ENCODE measurements at regions not wholly inside any gene's neighbourhood (a gene's known extent, or its start where the extent isn't known, plus 50 kb on each side); places are given as distances from the start of the nearest gene placed in this dataset.

DNA sequence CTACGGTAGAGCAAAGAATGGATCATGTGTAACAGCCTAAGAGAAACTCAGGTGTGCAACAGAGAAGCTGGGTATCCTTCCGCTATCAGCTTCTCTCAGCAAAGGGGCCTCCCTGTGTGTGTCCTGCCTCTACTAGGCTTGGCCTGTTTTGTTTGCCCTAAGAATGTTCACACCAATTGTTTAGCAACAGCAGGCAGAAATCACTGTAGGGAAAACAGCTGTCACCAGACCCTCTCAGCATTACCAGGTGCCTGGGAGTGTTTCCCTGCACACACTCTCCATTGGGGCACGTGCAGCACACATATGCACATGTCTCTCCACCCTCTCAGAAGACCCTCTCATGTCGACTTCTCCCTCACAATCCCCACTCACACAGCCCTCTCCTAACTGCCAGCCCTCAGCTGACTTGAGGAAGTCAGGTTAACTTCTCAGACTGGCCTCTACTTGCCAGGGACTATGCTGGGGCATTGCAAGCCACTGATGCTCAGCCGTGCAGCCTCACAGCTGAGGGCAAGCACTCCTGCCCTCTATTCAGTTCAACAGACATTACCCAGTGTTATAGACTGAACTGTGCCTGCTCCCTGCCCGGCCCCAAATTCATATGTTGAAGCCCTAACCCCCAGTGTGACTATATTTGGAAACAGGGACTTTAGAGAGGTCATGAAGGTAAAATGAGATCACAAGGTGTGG is 97.6 kb downstream of the TRIM29 start:
- Mint-ChIP-seq H3K9me3 (no peaks in the 10 kb centered on the region), H3K4me1 (no peaks in the 10 kb centered on the region), H3K4me3 (no peak overlapping the region), H3K27me3 (ENCODE audit: low read depth in 2 of 2) (peaks cover 21 to 45% of the 10 kb centered on the region in 2 donors), H3K36me3 (no peaks in the 10 kb centered on the region), H3K27ac (no peak overlapping the region)
- 77% methylated on average over 6 of the region's 6 CpGs for WGBS (ENCODE audit: insufficient coverage)
- Histone ChIP-seq H3K9me3 (ENCODE audit: control insufficient read depth, insufficient read depth, low read length) (no peaks in the 10 kb centered on the region), H3K4me3 (ENCODE audit: low read length) (no peak overlapping the region), H3K36me3 (ENCODE audit: control insufficient read depth, insufficient read depth, low read length) (no peaks in the 10 kb centered on the region), H3K27me3 (ENCODE audit: control insufficient read depth, insufficient read depth, low read length) (no peaks in the 10 kb centered on the region), H3K4me1 (ENCODE audit: control insufficient read depth, insufficient read depth, low read length) (no peaks in the 10 kb centered on the region), H3K27ac (ENCODE audit: low read length) (no peak overlapping the region)
- no peak for DNase-seq
- intact Hi-C loops (cut with micrococcal nuclease) = no loop called here
- TF ChIP-seq, protein P1, sequence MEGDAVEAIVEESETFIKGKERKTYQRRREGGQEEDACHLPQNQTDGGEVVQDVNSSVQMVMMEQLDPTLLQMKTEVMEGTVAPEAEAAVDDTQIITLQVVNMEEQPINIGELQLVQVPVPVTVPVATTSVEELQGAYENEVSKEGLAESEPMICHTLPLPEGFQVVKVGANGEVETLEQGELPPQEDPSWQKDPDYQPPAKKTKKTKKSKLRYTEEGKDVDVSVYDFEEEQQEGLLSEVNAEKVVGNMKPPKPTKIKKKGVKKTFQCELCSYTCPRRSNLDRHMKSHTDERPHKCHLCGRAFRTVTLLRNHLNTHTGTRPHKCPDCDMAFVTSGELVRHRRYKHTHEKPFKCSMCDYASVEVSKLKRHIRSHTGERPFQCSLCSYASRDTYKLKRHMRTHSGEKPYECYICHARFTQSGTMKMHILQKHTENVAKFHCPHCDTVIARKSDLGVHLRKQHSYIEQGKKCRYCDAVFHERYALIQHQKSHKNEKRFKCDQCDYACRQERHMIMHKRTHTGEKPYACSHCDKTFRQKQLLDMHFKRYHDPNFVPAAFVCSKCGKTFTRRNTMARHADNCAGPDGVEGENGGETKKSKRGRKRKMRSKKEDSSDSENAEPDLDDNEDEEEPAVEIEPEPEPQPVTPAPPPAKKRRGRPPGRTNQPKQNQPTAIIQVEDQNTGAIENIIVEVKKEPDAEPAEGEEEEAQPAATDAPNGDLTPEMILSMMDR (IDR thresholded peaks at IDR 0.05) = no peak
- ATAC-seq = no peak

DNA sequence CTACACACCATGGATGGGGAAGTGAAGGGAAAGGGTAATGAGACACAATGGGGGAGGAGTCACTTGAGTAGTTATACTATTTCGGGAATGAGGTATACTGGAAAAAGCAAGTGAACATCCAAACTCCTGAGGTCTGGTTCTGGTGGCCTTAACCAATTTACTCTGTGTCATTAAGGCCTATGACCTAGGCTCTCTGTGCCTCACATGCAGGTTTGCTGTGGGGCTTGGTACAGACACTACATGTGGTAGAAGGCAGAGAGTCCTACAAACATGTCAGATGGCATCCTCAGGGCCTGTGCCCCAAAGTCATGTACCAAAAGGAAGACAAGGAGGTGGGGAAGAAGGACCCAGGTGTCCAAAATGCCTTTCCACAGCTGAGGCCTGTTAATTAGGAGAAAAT is 98.9 kb downstream of the TRIM29 start:
- H3K4me1 Mint-ChIP-seq = no peaks in the 10 kb centered on the region
- H3K27me3 Mint-ChIP-seq (ENCODE audit: low read depth in 2 of 2) = peaks cover 14 to 32% of the 10 kb centered on the region in 2 donors
- Histone ChIP-seq H3K36me3 (ENCODE audit: control insufficient read depth, insufficient read depth, low read length) (no peaks in the 10 kb centered on the region), H3K4me1 (ENCODE audit: control insufficient read depth, insufficient read depth, low read length) (no peaks in the 10 kb centered on the region), H3K4me3 (ENCODE audit: low read length) (no peak overlapping the region), H3K9me3 (ENCODE audit: control insufficient read depth, insufficient read depth, low read length) (no peaks in the 10 kb centered on the region), H3K27me3 (ENCODE audit: control insufficient read depth, insufficient read depth, low read length) (no peaks in the 10 kb centered on the region), H3K27ac (ENCODE audit: low read length) (no peak overlapping the region)
- no peaks in the 10 kb centered on the region for H3K9me3 Mint-ChIP-seq
- no peak overlapping the region for H3K27ac Mint-ChIP-seq
- H3K36me3 Mint-ChIP-seq = no peaks in the 10 kb centered on the region
- H3K4me3 Mint-ChIP-seq = no peak overlapping the region
- TF ChIP-seq, protein P1 (IDR thresholded peaks at IDR 0.05) = no peak
- intact Hi-C loops (cut with micrococcal nuclease) = no loop called here
- DNase-seq (no peak), ATAC-seq (no peak)
- 88% methylated on average over 1 of the region's 1 CpG for WGBS (ENCODE audit: insufficient coverage)

DNA sequence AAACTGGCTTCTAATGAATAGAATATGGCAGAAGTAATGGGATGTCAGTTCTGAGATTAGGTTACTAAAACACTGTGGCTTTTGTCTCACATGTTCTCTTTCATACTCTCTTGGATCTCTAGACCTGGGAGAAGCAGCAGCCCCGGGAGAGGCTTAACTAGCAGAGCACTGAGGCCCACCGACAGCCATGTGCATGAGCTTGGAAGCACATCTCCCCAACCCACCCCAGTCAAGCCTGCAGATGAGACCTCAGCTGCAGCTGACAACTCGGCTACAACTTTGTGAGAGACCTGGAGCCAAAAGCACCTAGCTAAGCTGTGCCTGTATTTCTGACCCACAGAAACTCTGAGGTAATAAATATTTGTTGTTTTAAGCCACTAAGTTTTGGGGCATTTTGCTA is 100.8 kb downstream of the TRIM29 start:
- Histone ChIP-seq H3K27me3 (ENCODE audit: control insufficient read depth, insufficient read depth, low read length) (no peaks in the 10 kb centered on the region), H3K4me3 (ENCODE audit: low read length) (no peak overlapping the region), H3K9me3 (ENCODE audit: control insufficient read depth, insufficient read depth, low read length) (no peaks in the 10 kb centered on the region), H3K4me1 (ENCODE audit: control insufficient read depth, insufficient read depth, low read length) (no peaks in the 10 kb centered on the region), H3K27ac (ENCODE audit: low read length) (no peak overlapping the region), H3K36me3 (ENCODE audit: control insufficient read depth, insufficient read depth, low read length) (no peaks in the 10 kb centered on the region)
- no peak for ATAC-seq
- intact Hi-C loops (cut with micrococcal nuclease) = no loop called here
- no peak overlapping the region for H3K4me3 Mint-ChIP-seq
- WGBS (ENCODE audit: insufficient coverage) = 92% methylated on average over 3 of the region's 3 CpGs
- no peak for DNase-seq
- no peak overlapping the region for H3K27ac Mint-ChIP-seq
- H3K4me1 Mint-ChIP-seq = no peaks in the 10 kb centered on the region
- peaks cover 19 to 23% of the 10 kb centered on the region in 2 donors for H3K27me3 Mint-ChIP-seq (ENCODE audit: low read depth in 2 of 2)
- H3K9me3 Mint-ChIP-seq = no peaks in the 10 kb centered on the region
- H3K36me3 Mint-ChIP-seq = no peaks in the 10 kb centered on the region
- TF ChIP-seq, protein P1 (IDR thresholded peaks at IDR 0.05) = no peak

DNA sequence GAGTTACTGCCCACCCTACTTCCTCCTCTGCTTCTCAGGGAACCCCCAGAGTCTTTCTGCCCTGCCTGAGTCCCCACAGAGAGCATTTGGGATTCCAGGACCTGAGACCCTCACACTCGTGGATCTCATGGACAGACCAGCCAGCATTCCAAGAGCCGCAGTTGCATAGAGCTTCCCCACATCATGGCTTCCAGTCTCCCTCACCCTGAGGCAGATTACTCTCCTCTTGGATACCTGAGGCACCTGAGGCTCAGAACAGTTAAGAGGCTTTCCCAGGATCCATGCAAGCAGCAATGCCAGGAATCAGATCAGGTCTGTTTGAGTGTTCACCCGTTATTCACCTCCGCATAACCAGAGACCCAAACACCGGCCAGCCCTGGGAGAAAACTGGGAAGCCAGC is 102.2 kb downstream of the TRIM29 start:
- H3K9me3 Mint-ChIP-seq = no peaks in the 10 kb centered on the region
- Histone ChIP-seq H3K27ac (ENCODE audit: low read length) (no peak overlapping the region), H3K36me3 (ENCODE audit: control insufficient read depth, insufficient read depth, low read length) (no peaks in the 10 kb centered on the region), H3K4me3 (ENCODE audit: low read length) (no peak overlapping the region), H3K27me3 (ENCODE audit: control insufficient read depth, insufficient read depth, low read length) (no peaks in the 10 kb centered on the region), H3K9me3 (ENCODE audit: control insufficient read depth, insufficient read depth, low read length) (no peaks in the 10 kb centered on the region), H3K4me1 (ENCODE audit: control insufficient read depth, insufficient read depth, low read length) (no peaks in the 10 kb centered on the region)
- intact Hi-C loops (cut with micrococcal nuclease) = no loop called here
- peaks cover 9 to 16% of the 10 kb centered on the region in 2 donors for H3K27me3 Mint-ChIP-seq (ENCODE audit: low read depth in 2 of 2)
- DNase-seq = no peak
- no peak for ATAC-seq
- no peaks in the 10 kb centered on the region for H3K36me3 Mint-ChIP-seq
- H3K4me1 Mint-ChIP-seq = no peaks in the 10 kb centered on the region
- H3K27ac Mint-ChIP-seq = no peak overlapping the region
- WGBS (ENCODE audit: insufficient coverage) = 91% methylated on average over 5 of the region's 5 CpGs
- TF ChIP-seq, protein P1 (IDR thresholded peaks at IDR 0.05) = no peak
- H3K4me3 Mint-ChIP-seq = no peak overlapping the region
